Stimulated activated CD4-positive, alpha-beta T cell treated with anti-CD3 and anti-CD28 coated beads, Interleukin-15, amount 100 ng/mL, for 24 hours (primary cell): ENCODE measurements at regions not wholly inside any gene's neighbourhood (a gene's known extent, or its start where the extent isn't known, plus 50 kb on each side); places are given as distances from the start of the nearest gene placed in this dataset.

Source experiments
- DNase-seq: peaks from one replicate; pipeline ENCODE4 v3.0.0-alpha.2; 2020

DNA sequence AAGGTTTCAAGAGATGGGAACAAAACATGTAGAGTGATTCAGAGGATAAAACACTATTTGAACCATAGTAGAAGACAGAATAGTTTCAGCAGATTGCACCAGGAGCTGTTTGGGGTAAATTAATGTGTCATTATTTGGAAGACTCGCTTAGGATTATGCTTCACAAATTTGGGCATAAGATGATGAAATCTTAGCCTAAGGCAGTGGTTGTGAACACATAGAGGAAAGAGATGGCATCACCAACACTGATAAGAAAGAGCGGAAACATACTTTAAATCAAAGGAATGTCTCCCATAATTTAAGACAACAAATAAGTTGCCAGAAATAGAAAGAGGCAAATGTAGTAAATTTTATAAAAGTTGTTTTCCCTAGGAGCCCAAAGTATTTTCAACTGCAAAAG, 66.1 kb upstream of the TBCA start:
- no peak for DNase-seq

- DNase-seq, result no peak
Measured at GRCh38 chr5:77841616-77842015, 65.5 kb upstream of the TBCA start.

DNA sequence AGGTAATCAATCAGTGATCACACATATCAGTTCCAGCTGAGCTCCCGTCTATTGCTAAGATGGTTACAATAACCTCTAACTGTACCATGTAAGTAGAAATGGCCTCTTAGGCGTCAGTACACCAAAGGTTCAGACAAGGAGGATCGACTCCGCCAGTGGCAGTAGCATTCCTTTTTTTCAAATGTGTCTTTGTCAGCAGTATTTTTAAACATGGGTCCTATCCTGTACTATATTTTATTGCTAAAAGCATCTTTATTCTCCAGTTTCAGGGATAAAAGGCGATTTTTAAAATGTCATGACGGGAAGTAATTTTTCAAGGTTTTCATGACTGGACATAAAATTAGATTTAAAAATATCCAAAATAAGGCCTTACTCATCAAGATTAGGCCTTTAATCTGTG, 64.8 kb upstream of the TBCA start:
- no peak for DNase-seq

DNA sequence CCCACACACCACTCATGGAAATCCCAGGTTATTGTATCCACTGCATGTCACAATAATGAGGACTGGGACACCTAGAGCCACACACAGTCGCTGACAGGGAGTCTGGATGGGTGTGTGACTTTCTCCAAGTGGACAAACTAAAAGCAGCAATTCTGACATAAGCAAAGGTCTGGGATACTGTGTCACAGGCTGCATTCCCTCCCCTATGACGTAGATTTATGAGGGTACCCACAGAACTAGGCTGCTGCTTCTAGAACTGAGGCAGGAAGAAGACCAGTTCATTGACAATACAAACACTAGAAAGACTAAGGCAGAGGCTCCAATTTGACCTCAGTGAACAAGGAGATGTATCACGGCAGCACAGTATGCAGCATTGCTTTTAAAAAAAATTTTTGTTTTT, 63.6 kb upstream of the TBCA start:
- no peak for DNase-seq

DNA sequence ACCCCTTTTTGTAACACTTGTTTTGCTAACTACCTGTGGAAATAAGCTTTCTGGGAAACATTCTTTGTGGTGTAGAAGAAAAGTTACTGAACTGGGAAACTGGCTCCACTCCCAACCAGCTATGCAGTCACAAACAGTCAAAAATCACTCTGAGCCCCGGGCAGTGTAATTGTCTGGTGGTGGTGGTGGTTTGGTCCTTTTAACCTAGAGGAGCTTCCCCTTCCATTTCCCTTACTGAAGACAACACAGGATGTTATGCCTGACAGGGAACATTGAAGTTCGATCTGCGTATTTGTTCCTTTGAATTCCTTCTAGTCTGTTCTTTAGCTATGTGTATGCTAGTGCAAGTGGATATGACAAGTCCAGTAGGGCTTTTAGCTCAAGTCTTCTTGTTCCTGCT, 56.8 kb upstream of the TBCA start:
- DNase-seq, result no peak

DNA sequence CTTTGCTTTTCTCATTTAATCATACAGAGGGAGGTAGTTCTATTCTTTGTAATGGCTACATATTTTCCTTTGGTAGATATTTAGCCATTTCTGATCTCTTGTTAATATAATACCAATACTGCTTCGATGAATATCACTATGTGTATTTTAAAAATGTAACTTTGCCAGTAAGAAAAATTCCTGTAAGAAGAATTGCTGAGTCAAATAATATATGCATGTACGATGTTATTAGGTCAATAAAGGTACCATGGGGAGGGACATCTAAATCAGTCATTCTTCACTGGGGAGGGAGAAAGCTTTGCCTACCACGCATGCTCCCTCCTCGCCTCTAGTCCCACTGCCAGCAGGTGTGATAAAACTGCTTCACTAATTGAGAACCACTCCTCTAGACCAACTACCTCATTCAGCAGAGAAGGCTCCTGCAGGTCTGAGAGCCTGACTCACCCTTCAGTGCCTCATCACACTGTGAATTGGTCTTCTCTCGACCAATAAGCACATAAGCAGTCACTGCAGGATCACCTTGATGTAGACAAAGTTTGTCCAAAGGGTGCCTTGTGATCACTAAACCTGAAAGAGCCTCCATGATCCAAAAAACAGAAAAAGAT, 56.1 kb upstream of the TBCA start:
- DNase-seq, result no peak

DNA sequence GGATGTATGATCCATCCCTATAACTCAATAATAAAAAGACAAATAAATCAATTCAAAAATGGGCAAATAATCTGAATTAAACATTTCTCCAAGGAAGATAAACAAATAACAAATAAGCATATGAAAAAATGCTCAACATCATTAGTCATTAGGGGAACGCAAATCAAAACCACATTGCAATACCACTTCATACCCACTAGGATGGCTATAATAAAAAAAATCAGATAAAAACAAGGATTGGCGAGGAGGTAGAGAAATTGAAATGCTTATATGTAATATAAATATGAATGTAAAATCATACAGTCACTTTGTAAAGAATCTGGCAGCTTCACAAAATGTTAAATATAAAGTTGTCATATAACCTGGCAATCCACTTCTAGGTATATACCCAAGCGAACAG, 52.3 kb upstream of the TBCA start:
- DNase-seq, result no peak
